ENCODE measurements at regions not wholly inside any gene's neighbourhood (a gene's known extent, or its start where the extent isn't known, plus 50 kb on each side); places are given as distances from the start of the nearest gene placed in this dataset.

DNA sequence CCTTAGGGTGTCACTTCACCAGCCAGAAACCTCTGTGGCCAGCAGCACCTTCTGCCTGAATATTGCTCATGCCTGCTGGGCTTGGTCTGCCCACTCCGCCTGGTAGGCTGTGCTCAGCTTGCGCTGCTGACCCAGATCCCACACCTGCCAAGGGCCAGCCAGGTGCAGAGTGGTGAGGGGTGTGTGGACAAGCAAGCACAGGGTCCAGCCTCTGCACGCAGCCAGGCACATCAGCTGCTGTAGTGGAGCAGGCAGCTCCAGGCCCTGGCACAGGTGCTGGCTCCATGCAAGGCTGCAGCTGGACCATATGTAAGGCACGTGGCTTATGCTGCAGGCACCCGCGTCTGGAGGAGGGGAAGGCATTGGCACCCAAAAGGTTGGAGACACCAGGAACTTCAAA, 567.4 kb downstream of the INHBA start:
- Mint-ChIP-seq H3K36me3 (ENCODE audit: low read depth) (no peaks in the 10 kb centered on the region), H3K9me3 (no peaks in the 10 kb centered on the region), H3K4me3 (no peak overlapping the region), H3K4me1 (peaks cover 5% of the 10 kb centered on the region), H3K27me3 (ENCODE audit: insufficient read depth) (peaks cover 3% of the 10 kb centered on the region), H3K27ac (no peak overlapping the region)
- H3K27me3 ChIP-seq (ENCODE audit: control insufficient read depth, insufficient read depth, low read length, poor library complexity, severe bottlenecking): no peaks in the 10 kb centered on the region
- H3K9ac ChIP-seq (ENCODE audit: extremely low read depth, low read length, poor library complexity, severe bottlenecking): no peak overlapping the region
- H3K4me3 ChIP-seq (ENCODE audit: low read length): no peak overlapping the region
- H3K27ac ChIP-seq (ENCODE audit: low read depth, low read length): no peak overlapping the region
- no peak for TF ChIP-seq CTCF (conservative IDR thresholded peaks at IDR 0.05)
- no peaks in the 10 kb centered on the region for H3K9me3 ChIP-seq (ENCODE audit: control insufficient read depth, low read length)
- DNase-seq: no peak
- no peaks in the 10 kb centered on the region for H3K36me3 ChIP-seq (ENCODE audit: control insufficient read depth, insufficient read depth, low read length)
- WGBS, 2 experiments (ENCODE audit: insufficient coverage in 1 of 2, insufficient read length in 1 of 2): 90 to 94% methylated on average over 5 to 6 of the region's 6 CpGs
- no peaks in the 10 kb centered on the region for H3K4me1 ChIP-seq (ENCODE audit: control insufficient read depth, insufficient read depth, low read length)

DNA sequence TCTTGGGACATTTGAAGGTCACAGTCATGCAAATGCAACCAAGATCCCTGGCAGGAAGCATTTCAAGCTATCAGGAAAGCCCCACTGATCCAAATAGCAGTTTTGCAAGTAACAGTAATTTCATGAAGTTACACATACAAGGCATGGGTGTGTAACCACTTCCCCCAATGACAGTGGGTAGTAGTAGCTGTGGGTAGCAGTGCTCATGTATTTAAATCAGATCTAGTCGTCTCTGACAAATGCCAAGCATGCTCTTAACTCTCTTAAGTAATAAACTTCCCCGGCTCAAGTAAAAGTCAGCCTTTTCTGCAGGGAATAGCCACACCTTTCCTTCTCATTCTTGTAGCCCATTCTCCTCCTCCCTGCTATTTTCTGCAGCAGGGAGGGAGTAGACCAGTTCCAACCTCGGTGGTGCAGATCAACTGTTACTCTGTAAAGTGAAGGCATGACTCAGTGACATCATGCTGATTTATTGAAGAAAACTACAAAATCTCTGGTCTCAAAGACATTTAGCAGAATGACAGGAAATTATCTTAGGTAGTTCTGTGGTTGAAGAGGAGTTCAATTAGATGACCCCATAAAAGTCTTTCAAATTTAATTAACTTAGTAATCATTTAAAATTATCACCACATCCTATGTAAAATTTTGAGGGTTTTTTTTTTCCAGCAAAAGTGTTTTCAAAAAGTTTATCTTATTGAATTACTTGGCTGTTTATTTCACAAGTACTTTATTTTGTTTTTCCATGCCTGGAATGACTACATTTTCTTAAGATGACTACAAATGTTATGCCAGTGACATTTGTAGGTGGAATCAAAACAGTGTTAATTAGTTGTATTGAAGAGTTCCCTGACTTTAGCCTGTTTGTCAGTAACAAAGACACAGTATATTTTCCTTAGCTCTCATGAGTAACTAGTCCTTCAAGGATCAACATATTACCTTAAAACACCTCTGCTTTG, 568.3 kb downstream of the INHBA start:
- 50 to 75% methylated on average over 1 to 3 of the region's 3 CpGs for WGBS, 2 experiments (ENCODE audit: insufficient coverage in 1 of 2, insufficient read length in 1 of 2)

GRCh38 chr7:41133690-41134299, 569.1 kb downstream of the INHBA start:
- no peak for DNase-seq
- Mint-ChIP-seq H3K27me3 (ENCODE audit: insufficient read depth) (peaks cover 3% of the 10 kb centered on the region), H3K36me3 (ENCODE audit: low read depth) (no peaks in the 10 kb centered on the region), H3K27ac (no peak overlapping the region), H3K4me3 (no peak overlapping the region), H3K4me1 (peaks cover 12% of the 10 kb centered on the region), H3K9me3 (no peaks in the 10 kb centered on the region)
- Histone ChIP-seq H3K27ac (ENCODE audit: low read depth, low read length) (no peak overlapping the region), H3K9ac (ENCODE audit: extremely low read depth, low read length, poor library complexity, severe bottlenecking) (no peak overlapping the region), H3K9me3 (ENCODE audit: control insufficient read depth, low read length) (no peaks in the 10 kb centered on the region), H3K27me3 (ENCODE audit: control insufficient read depth, insufficient read depth, low read length, poor library complexity, severe bottlenecking) (no peaks in the 10 kb centered on the region), H3K36me3 (ENCODE audit: control insufficient read depth, insufficient read depth, low read length) (no peaks in the 10 kb centered on the region), H3K4me1 (ENCODE audit: control insufficient read depth, insufficient read depth, low read length) (peaks cover 4% of the 10 kb centered on the region), H3K4me3 (ENCODE audit: low read length) (no peak overlapping the region)
- no peak for TF ChIP-seq CTCF (conservative IDR thresholded peaks at IDR 0.05)
- 91 to 94% methylated on average over 7 to 10 of the region's 10 CpGs for WGBS, 2 experiments (ENCODE audit: insufficient coverage in 1 of 2, insufficient read length in 1 of 2)

More for the DNA sequence above, 568.3 kb downstream of the INHBA start:
- Histone ChIP-seq H3K36me3 (ENCODE audit: control insufficient read depth, insufficient read depth, low read length) (no peaks in the 10 kb centered on the region), H3K4me1 (ENCODE audit: control insufficient read depth, insufficient read depth, low read length) (peaks cover 4% of the 10 kb centered on the region), H3K27ac (ENCODE audit: low read depth, low read length) (no peak overlapping the region), H3K4me3 (ENCODE audit: low read length) (no peak overlapping the region), H3K9ac (ENCODE audit: extremely low read depth, low read length, poor library complexity, severe bottlenecking) (no peak overlapping the region), H3K27me3 (ENCODE audit: control insufficient read depth, insufficient read depth, low read length, poor library complexity, severe bottlenecking) (no peaks in the 10 kb centered on the region), H3K9me3 (ENCODE audit: control insufficient read depth, low read length) (no peaks in the 10 kb centered on the region)
- TF ChIP-seq CTCF (conservative IDR thresholded peaks at IDR 0.05): no peak
- Mint-ChIP-seq H3K36me3 (ENCODE audit: low read depth) (no peaks in the 10 kb centered on the region), H3K9me3 (no peaks in the 10 kb centered on the region), H3K27me3 (ENCODE audit: insufficient read depth) (peaks cover 3% of the 10 kb centered on the region), H3K4me3 (no peak overlapping the region), H3K4me1 (peaks cover 8% of the 10 kb centered on the region), H3K27ac (no peak overlapping the region)
- DNase-seq: no peak
